GM19395 (cell line): ENCODE measurements at regions not wholly inside any gene's neighbourhood (a gene's known extent, or its start where the extent isn't known, plus 50 kb on each side); places are given as distances from the start of the nearest gene placed in this dataset.
"Not testable (repeated sequence)": the region's sequence is repeated elsewhere in the genome, so short reads cannot be mapped to it uniquely, and the experiment has no call there.

Source experiments
- ATAC-seq: cut with Tn5 transposase; IDR thresholded peaks from one replicate; pipeline ENCODE4 v1.9.1; 2021; ENCODE audit warnings: mild to moderate bottlenecking, moderate library complexity; ENCODE audit not compliant: unreplicated experiment

DNA sequence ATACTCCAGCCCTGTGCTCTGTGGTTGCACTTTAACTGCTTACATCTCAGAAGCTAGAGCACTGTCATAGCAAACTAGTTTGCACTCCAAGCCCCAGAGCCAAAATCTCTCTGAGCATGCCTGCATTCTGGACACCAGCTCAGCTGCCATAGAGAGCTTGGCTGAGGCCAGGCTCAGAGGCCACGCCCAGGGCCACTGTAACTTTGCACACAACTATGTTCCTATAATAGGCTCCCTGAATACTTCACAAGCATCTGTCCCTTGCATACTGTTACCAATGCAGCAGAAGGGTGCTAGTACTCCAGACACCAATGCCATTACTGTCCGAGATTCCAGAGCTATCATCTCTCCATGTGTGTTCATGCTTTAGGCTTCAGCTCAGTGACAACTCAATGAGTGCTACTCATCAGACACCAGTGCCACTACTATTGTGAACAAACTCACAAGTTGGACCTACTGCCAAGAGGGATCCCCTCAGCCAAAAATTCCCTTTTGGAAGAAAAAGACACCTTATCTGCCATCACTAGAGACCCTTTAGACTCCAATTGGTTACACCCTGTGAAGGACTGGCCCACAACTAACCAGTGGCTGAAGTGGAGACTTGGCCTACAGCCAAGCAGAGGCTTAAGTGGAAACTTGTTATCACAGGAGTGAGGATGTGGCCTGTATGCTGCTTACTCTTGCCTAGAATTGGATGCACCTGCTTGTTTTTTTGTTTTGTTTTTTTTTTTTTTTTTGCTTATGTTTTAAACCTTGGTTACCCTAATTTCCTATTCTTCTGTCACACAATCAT, 211.6 kb upstream of the MAGI2 start:
- ATAC-seq = no peak

DNA sequence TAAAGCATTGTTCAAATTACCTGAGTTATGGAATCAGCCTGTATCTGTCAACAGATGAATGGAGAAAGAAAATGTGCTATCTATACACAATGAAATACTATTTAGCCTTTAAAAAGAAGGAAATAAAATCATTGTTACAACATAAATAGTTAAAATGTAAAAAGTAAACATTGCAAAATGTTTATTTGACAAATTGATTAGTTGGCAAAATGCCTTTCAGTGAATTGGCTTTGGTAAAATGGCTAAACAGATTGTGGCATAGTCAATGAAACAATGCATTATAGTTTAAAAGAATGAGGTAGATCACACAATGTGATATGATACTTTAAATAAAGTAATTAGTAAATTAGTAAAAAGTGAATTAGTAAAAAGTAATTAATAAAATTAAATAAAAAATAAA, 204.8 kb upstream of the MAGI2 start:
- no peak for ATAC-seq

DNA sequence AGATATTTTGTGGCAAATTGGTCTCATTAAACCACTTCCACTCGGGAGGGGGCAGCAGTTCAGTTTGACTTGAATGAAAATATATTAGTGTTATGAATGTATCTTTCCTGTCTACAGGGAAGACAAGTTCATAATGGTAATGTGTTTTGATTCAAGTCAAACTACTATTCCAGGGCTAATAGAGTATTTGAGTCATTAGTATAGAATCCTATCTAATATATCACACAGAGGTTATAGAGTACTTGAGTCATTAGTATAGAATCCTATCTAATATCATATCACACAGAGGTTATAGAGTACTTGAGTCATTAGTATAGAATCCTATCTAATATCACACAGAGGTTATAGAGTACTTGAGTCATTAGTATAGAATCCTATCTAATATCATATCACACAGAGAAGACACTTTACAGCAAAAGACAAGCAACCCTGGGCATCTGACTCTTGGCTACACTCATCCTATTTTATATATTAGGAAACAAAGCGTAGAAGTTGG, 199.7 kb upstream of the MAGI2 start:
- no peak for ATAC-seq

DNA sequence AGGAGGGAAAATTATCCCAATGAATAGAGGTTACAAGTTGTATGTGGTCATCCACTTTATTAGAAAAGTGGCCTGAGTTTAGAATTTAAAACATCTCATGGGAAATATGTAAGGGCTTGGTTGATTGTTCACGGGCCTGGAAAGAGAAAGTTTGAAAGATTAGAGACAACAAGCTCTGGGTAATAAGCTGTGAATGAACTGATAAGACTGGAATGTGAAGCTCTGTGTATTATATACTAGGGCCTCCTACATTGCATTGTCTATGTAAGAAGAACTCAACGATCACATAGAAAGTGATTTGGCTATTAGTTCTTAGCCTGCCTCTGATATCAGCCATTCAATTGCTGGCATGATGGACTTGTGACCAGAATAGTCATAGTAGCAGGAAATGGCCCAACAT, 199.2 kb upstream of the MAGI2 start:
- no peak for ATAC-seq

DNA sequence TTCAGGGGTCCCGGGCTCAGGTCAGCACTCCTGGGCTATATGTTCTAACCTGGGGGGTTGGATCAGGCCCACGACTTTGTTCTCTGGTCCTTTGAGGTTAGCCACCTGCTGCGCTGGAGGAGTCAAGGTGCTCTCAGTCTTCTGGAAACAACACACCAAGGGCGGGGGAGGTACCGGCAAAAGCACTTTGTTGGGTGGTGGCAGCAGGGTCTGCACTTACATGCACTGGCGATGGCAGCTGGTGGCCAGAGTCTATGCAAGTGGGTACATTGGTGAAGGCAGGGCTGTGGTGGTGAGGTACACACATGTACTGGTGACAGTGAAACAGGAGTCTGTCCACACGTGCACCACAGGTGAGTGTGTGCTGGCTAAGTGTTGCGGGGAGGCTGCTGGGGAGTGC, 194.2 kb upstream of the MAGI2 start:
- no peak for ATAC-seq

DNA sequence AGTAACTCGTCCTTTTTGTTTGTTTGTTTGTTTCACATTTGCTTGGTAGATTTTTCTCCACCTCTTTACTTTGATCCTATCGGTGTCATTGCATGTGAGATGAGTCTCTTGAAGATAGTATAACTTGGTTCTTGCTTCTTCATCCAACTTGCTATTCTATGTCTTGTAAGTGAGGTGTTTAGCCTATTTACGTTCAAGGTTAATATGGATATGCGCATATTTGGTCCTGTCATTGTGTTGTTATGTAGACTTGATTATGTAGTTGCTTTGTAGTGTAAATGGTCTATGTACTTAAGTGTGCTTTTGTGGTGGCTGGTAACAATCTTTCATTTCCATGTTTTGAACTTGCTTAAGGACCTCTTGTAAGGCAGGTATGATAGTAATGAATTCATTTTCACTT, 192.8 kb upstream of the MAGI2 start:
- no peak for ATAC-seq

DNA sequence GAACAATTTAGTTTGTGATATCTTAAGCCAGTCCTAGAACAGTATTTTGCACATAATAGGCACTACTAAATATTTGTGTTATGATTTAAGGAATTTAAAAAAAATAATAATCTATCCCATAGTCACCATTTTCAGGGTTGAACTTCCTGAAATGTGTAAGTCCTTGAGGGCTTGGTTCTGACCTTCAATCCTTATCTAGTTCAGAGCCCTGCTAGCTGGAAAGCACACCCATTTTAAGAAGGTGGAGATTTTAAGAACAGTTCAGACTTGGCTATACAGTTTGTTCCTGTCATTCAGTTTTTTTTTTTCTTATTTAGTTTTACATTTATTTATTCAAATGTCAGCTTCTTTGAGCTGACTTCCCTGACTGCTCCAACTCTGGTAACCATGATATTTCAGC, 183.4 kb upstream of the MAGI2 start:
- ATAC-seq = no peak

DNA sequence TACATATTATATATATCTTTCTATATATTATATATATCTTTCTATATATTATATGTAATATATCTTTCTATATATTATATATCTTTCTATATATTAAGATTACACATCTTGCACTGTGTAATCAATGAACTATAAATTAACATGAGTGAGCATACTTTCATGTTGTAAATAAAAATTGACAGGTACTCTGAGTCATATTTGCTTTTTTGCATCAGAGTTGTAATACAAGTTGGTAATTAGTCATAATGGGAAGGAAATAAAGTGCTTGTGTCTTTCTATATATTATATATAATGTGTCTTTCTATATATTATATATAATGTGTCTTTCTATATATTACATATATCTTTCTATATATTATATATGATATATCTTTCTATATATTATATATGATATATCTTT, 172.5 kb upstream of the MAGI2 start:
- not testable (repeated sequence) for ATAC-seq

DNA sequence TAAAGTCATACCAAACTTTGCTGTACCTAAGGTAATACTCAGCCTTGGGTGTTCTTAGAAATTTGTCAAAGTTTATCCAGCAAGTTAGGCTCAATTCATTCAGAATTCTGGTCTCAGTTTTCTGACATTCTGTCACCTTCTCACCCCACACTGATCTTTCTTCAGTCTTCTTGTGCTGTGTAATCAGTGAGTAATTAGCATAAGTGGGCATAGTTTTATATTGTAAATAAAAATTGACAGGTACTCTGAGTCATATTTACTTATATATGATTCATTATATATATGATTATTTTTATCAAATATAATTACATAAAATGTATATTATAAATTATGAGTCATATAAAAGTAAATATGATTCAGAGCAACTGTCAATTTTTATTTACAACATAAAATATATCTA, 170.9 kb upstream of the MAGI2 start:
- no peak for ATAC-seq

DNA sequence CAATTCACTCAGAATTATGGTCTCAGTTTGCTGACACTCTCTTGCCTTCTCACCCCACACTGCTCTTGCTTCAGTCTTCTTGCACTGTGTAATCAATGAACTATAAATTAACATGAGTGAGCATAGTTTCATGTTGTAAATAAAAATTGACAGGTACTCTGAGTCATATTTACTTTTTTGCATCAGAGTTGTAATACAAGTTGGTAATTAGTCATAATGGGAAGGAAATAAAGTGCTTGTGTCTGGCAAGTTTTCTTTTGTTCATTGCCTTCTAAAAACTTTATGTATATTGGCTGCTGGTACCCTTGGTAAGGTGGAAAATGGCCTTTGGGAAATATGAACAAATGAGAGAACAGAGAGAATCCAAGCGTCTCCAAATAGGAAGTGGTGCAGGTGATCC, 169.3 kb upstream of the MAGI2 start:
- no peak for ATAC-seq

DNA sequence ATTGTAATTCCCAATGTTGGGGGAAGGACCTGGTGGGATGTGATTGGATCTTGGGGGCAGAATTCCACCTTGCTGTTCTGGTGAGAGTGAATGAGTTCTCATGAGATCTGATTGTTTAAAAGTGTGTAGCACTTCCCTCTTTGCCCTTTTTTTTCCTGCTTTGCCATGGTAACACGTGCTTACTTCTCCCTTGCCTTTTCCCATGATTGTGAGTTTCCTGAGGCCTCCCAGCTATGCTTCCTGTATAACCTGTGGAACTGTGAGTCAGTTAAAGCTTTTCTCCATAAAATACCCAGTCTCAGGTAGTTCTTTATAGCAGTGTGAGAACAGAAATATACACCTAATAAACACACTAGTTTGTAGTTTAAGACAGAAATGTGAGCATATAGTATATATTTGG, 166.8 kb upstream of the MAGI2 start:
- ATAC-seq = no peak

DNA sequence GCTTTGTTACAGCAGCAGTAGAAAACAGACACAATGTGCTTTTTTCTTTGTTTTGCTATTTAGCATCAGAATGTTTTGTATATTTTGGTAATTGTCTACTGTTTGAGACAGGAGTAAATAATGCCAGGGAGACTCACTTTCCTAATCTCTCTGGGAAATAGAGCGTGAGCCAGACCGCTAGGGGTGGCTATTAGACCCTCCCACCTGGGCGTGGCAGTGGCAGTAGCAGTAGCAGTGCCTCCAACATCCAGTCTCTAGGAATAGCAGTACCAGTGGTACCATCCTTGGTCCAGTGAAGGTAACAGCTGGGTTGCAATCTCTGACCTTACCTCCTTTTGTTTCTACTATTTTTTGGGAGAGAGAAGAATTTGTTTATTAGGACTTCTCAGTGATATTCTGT, 165.7 kb upstream of the MAGI2 start:
- ATAC-seq = no peak

DNA sequence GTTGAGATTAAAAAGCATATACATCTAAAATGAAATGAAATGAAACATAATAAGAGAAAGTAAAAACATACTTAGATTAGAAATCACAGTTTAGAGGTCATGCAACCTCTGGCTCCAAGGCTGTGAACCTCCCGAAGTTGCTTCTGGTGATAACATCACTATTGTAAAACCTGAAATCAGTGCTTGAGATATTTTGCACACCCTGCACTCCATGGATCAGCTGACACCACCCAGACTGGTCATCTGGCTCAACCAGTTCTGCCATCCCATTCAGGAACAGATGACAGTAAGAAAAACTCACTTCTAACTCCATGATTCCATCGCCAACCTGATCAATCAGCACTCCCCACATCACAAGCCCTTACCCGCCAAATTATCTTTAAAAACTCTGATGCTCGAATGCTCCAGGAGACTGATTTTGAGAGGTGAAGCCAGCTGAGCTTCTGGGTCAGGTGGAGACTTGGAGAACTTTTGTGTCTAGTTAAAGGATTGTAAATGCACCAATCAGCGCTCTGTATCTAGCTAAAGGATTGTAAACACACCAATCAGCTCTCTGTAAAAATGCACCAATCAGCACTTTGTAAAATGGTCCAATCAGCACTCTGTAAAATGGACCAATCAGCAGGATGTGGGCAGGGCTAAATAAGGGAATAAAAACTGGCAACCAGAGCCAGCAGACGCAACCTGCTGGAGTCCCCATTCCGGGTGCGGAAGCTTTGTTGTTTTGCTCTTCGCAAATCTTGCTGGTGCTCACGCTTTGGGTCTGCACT, 162.6 kb upstream of the MAGI2 start:
- no peak for ATAC-seq

DNA sequence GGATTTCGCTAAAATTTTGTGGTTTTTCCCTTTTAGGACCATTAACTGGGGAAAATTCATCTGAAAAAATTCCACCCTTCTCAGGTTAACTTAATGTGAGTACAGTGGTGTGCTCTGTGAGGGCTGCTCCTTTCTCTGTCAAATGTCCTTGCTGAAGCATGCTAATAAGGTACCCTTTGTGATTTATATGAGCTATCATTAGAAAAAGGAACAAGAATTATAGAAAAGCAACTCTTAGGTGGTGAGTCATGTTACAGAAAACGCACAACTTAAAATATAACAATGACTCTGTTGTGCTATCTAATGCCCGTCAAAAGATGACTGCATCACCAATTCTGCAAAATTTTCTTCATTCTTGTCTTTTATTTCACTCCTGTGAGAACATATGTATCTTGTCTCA, 162.0 kb upstream of the MAGI2 start:
- ATAC-seq = no peak

DNA sequence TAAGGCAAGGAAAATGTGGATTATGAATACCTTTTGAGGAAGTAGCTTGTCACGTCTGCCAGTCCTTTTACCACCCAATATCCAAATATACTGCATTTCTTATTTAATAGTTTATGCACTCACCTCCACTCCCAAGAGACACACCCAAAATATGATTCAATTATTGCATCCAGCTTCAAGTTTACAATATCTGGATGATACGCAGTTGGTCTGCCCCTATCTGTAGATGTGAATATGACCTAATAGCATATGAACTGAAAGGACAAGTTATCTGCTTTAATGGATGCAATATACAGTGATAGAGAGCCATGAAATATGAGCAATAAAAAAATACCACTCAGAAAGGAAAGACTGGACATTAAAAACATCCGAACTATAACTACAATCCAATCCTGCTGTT, 159.4 kb upstream of the MAGI2 start:
- ATAC-seq = no peak

DNA sequence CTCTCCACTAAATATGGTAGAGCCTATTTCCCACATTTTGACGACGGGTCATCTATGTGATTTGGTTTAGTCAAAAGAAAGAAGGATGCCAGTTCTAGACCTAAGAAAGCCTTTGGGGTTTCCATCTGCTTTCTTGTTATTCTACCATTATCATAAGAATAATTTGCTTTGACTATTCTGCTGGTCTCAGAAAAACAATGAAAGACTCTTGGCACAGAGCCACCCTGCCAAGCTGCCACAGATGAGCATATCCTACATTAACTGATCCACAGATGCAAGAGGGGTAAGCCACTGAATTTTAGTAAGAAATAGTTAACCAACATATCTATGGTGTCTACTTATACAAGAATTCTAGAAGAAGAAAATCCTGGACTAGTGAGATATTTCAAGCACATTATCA, 158.6 kb upstream of the MAGI2 start:
- no peak for ATAC-seq

DNA sequence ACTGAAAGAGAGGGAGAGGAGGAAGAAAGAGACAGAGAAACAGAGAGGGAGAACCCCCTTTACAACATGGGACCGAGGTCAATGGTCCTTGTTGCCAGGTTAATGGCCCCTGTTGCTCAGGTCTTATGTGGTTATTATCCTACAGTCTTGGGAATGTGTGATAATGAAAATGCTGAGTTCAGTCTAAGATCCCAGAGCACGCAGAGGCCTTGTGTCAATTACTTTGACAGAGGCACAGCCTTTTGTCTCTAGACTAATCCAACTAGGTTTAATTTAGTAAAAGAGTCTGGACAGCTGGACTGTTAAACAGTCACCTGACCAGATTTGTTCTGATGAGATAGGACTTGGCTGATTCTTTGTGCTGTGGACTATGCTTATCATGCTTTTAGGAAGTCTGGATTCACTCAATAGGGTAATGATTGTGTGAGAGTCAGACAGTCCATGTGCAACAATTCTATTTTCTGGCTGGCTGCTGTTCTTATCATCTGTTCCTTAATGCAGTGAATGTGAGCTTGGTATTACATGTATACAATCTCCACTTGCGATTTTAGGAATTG, 157.4 kb upstream of the MAGI2 start:
- no peak for ATAC-seq

DNA sequence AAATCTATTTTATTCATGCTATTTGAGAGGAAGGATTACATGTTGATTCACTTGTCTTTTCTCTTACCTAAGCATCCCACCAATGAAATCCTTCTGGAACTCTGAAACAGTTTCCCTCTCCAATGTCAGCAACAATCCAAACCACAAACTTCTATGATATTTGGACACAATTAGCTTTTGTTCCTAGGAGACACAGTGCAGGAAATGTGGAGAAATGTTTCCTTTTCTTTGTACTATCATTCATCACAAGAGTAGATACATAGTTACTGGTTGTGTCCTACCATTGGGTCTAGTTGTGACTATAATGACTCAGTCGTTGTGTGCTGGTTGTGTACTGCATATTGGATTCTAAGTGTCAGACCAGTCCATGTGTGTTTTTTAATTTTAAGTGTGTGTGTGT, 156.8 kb upstream of the MAGI2 start:
- no peak for ATAC-seq

DNA sequence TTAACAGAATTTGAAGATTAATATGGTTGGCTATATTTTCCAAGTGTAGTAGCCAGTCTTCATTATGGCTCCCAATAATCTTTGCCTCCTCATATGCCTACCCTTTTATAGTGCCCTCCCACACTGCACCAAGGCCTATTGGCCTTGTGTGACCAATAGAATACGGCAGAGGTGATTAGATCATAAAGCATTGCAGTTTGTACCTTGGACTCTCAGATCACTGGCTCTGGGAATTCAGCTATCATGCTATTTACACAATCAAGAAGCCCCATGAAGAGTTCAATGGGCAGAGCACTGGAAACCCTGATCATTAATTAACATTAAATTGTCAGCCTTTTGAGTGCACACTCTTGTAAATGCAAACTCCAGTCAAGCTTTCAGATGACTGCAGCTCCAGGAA, 154.5 kb upstream of the MAGI2 start:
- ATAC-seq = no peak

DNA sequence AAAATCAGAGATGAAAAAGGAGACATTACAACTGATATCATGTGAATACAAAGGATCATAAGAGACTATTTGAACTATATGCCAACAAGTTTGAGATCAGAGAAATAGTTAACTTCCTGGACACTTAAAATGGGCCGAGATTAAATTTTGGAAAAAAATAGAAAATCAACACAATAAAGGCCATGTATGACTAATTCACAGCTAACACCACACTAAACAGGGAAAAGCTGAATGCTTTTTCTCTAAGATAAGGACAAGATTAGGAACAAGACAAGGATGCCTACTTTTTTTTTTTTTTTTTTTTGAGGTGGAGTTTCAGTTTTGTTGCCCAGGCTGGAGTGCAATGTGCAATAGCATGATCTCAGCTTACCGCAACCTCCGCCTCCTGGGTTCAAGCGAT, 151.4 kb upstream of the MAGI2 start:
- no peak for ATAC-seq

DNA sequence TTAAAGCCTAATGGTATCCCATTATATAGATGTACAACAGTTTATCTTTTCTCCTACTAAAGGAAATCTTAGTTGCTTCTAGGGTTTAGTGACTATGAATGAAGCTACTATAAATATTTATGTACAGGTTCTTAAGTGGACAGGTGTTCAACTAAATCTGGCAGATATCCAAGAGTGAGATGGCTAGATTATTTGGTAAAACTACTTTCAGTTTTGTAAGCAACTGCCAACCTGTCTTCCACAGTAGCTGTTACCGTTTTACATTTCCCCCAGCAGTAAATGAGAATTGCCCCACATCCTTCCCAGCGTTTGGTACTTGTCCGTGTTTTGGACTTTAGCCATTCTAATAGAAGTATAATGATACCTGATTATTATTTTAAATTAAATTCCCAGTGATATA, 144.9 kb upstream of the MAGI2 start:
- ATAC-seq = no peak

DNA sequence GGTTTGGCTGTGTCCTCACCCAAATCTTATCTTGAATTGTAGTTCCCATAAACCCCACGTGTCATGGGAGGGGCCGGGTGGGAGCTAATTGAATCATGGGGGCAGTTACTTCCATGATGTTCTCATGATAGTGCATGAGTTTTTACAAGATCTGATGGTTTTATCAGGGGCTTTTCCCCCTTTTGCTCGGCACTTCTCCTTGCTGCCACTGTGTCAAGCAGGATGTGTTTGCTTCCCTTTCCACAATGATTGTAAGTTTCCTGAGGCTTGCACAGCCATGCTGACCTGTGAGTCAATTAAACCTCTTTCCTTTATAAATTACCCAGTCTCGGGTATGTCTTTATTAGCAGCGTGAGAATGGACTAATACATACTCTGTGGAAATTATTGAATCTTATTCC, 141.2 kb upstream of the MAGI2 start:
- ATAC-seq = not testable (repeated sequence)
